SK-N-SH treated with all-trans-retinoic acid at 6 μM for 48 hours (cell line): ENCODE measurements at regions not wholly inside any gene's neighbourhood (a gene's known extent, or its start where the extent isn't known, plus 50 kb on each side); places are given as distances from the start of the nearest gene placed in this dataset.

Experiments used
- GLIS3 ChIP-seq: fragments of 250-450 bp; sonication (Bioruptor Pico); IDR thresholded peaks from 2 replicates; pipeline ENCODE4 v1.5.0; 2020; ENCODE audit warnings: mild to moderate bottlenecking, moderate library complexity
- SNAI2 ChIP-seq: fragments of 250-450 bp; sonication (Bioruptor Pico); IDR thresholded peaks from 2 replicates; pipeline ENCODE4 v1.5.0; 2020; ENCODE audit warnings: mild to moderate bottlenecking, moderate library complexity
- TOX ChIP-seq: fragments of 250-450 bp; sonication (Bioruptor Pico); IDR thresholded peaks from 2 replicates; pipeline ENCODE4 v1.8.0; 2021; ENCODE audit warnings: mild to moderate bottlenecking, moderate library complexity, borderline replicate concordance
- ZFP30 ChIP-seq: fragments of 450-650 bp; formaldehyde crosslinking; IDR thresholded peaks from 2 replicates; pipeline ENCODE4 v1.5.0; 2022; ENCODE audit warnings: mild to moderate bottlenecking, moderate library complexity
- TF ChIP-seq, protein P1 (sequence below): fragments of 250-450 bp; sonication (Bioruptor Pico); IDR thresholded peaks from 2 replicates; pipeline ENCODE4 v1.5.0; 2020; ENCODE audit warnings: mild to moderate bottlenecking, moderate library complexity

DNA sequence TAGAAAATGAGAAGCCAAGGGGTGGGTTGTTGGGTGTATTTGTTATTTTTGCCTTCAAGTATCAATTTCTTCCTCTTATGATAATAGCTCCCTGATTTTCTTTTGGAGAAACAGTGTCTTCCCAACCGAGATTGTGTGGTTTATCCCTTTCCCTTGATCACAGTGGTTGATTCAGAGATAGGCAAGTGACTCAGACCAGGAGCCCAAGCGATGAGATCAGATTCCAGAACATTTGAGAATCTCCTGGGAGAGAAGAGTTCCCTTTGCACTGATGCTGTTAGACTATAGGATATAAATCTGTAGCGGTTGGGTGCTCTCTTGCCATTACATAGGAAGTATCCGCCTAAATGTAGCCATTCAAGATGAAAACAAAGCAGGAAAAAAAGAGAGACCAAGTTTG is 90.1 kb upstream of the WDR26 start:
- no peak for TF ChIP-seq TOX (CRISPR knock-in tag)
- TF ChIP-seq, protein P1, sequence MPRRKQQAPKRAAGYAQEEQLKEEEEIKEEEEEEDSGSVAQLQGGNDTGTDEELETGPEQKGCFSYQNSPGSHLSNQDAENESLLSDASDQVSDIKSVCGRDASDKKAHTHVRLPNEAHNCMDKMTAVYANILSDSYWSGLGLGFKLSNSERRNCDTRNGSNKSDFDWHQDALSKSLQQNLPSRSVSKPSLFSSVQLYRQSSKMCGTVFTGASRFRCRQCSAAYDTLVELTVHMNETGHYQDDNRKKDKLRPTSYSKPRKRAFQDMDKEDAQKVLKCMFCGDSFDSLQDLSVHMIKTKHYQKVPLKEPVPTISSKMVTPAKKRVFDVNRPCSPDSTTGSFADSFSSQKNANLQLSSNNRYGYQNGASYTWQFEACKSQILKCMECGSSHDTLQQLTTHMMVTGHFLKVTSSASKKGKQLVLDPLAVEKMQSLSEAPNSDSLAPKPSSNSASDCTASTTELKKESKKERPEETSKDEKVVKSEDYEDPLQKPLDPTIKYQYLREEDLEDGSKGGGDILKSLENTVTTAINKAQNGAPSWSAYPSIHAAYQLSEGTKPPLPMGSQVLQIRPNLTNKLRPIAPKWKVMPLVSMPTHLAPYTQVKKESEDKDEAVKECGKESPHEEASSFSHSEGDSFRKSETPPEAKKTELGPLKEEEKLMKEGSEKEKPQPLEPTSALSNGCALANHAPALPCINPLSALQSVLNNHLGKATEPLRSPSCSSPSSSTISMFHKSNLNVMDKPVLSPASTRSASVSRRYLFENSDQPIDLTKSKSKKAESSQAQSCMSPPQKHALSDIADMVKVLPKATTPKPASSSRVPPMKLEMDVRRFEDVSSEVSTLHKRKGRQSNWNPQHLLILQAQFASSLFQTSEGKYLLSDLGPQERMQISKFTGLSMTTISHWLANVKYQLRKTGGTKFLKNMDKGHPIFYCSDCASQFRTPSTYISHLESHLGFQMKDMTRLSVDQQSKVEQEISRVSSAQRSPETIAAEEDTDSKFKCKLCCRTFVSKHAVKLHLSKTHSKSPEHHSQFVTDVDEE: no peak
- no peak for TF ChIP-seq SNAI2 (CRISPR knock-in tag)
- TF ChIP-seq GLIS3: no peak
- no peak for TF ChIP-seq ZFP30 (CRISPR knock-in tag)
